PC-3 (cell line): ENCODE measurements at regions not wholly inside any gene's neighbourhood (a gene's known extent, or its start where the extent isn't known, plus 50 kb on each side); places are given as distances from the start of the nearest gene placed in this dataset.

Experiments used
- ATAC-seq: fragments of 200-7000 bp; cut with Tn5 transposase; 2 replicates; pipeline ENCODE4 v1.9.1; 2020; ENCODE audit warnings: mild to moderate bottlenecking, moderate library complexity
- BruUV-seq: library from RNA; stranded (reverse); fragments of 400-500 nt; replicated peaks from 2 replicates; lab custom pipeline; 2021; lab: Mats Ljungman, UMichigan
- CTCF ChIA-PET: fragments of 300-600 bp; sonication (Branson Sonifier 250); formaldehyde crosslinking; loops from one replicate; lab custom pipeline; 2022; ENCODE audit warnings: antibody characterized with exemption; lab: Charles Lee
- POLR2A ChIA-PET: fragments of 300-600 bp; sonication (Branson Sonifier 250); formaldehyde crosslinking; loops from one replicate; lab custom pipeline; 2022; ENCODE audit warnings: antibody characterized with exemption; ENCODE audit not compliant: unreplicated experiment; lab: Charles Lee
- DNase-seq: peaks from one replicate; pipeline ENCODE4 v3.0.0-alpha.2; 2015
- H2AFZ ChIP-seq: fragments of 300-600 bp; sonication (generic); 2 replicates; pipeline ENCODE4 v1.6.0; 2016; ENCODE audit warnings: antibody characterized with exemption, low read length
- H3F3A ChIP-seq: fragments of 300-600 bp; sonication (generic); one replicate; pipeline ENCODE4 v1.6.0; 2017; ENCODE audit warnings: antibody characterized with exemption, low read length, control low read depth, mild to moderate bottlenecking; ENCODE audit not compliant: unreplicated experiment
- H3K27ac ChIP-seq: fragments of 300-600 bp; sonication (generic); 2 replicates; pipeline ENCODE4 v1.5.1; 2016; ENCODE audit warnings: mild to moderate bottlenecking, low read length
- H3K27me3 ChIP-seq: fragments of 300-600 bp; sonication (generic); 2 replicates; pipeline ENCODE4 v1.6.1; 2016; ENCODE audit warnings: low read length, mixed read lengths
- H3K36me3 ChIP-seq: fragments of 300-600 bp; sonication (generic); 2 replicates; pipeline ENCODE4 v1.6.1; 2016; ENCODE audit warnings: low read depth, mixed run types, low read length, mixed read lengths
- H3K4me1 ChIP-seq: fragments of 300-600 bp; sonication (generic); 2 replicates; pipeline ENCODE4 v1.5.1; 2016; ENCODE audit warnings: low read length; ENCODE audit not compliant: insufficient read depth
- H3K4me2 ChIP-seq: fragments of 300-600 bp; sonication (generic); 2 replicates; pipeline ENCODE4 v1.6.0; 2016; ENCODE audit warnings: low read length
- H3K4me3 ChIP-seq: fragments of 300-600 bp; sonication (generic); 2 replicates; pipeline ENCODE4 v1.5.1; 2016; ENCODE audit warnings: mild to moderate bottlenecking, low read length, mixed read lengths
- H3K79me2 ChIP-seq: fragments of 300-600 bp; sonication (generic); 2 replicates; pipeline ENCODE4 v1.6.1; 2017; ENCODE audit warnings: low read length, mixed read lengths
- H3K9ac ChIP-seq: fragments of 300-600 bp; sonication (generic); 2 replicates; pipeline ENCODE4 v1.6.0; 2016; ENCODE audit warnings: mild to moderate bottlenecking, low read length
- H3K9me2 ChIP-seq: fragments of 300-600 bp; sonication (generic); replicated peaks from 2 replicates; pipeline ENCODE4 v1.6.1; 2016; ENCODE audit warnings: mixed run types, low read length, mixed read lengths
- H3K9me3 ChIP-seq: fragments of 300-600 bp; sonication (generic); 2 replicates; pipeline ENCODE4 v1.6.1; 2016; ENCODE audit warnings: low read length, mixed read lengths
- H4K20me1 ChIP-seq: fragments of 300-600 bp; sonication (generic); 2 replicates; pipeline ENCODE4 v1.6.1; 2016; ENCODE audit warnings: low read length, mixed read lengths
- EZH2 ChIP-seq: fragments of 300-600 bp; sonication (generic); IDR thresholded peaks from one replicate; pipeline ENCODE4 v1.6.1; 2017; ENCODE audit warnings: antibody characterized with exemption, mild to moderate bottlenecking, low read length; ENCODE audit not compliant: unreplicated experiment
- EZH2phosphoT487 ChIP-seq: fragments of 300-600 bp; sonication (generic); IDR thresholded peaks from 2 replicates; pipeline ENCODE4 v1.6.1; 2018; ENCODE audit warnings: mild to moderate bottlenecking, antibody characterized with exemption, low read length, borderline replicate concordance
- intact Hi-C: fragments of 100-400 bp; cut with micrococcal nuclease; formaldehyde crosslinking; loops from 2 replicates; pipeline ENCODE4 v1.9.0; 2023
- TF ChIP-seq, protein P1 (sequence below): fragments of 300-600 bp; sonication (generic); conservative IDR thresholded peaks from 2 replicates; pipeline ENCODE4 v1.5.1; 2017; ENCODE audit warnings: antibody characterized with exemption, low read depth, mild to moderate bottlenecking, low read length

DNA sequence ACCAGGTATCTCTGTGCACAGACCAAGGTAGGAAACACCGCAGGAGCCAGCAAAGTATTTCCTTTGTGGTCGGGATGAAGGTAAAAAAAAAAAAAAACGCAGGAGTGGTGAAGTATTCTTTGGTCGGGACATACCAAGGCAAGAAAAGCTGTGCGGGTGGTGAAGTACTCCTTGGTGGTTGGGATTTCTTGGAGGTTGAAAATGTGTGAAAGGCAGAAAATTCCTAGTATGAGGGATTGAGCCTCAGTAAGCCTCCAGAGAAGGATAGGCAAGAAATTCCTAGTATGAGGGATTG is 802.6 kb downstream of the PLA2G4A start:
- Histone ChIP-seq H3K79me2 (no peaks in the 10 kb centered on the region), H2AFZ (no peak overlapping the region), H3K4me3 (no peak overlapping the region), H3K9ac (no peak overlapping the region), H3K4me1 (no peaks in the 10 kb centered on the region), H3K9me3 (no peaks in the 10 kb centered on the region), H3K36me3 (no peaks in the 10 kb centered on the region), H3K27ac (no peak overlapping the region), H3K27me3 (no peaks in the 10 kb centered on the region), H3K9me2 (no peaks in the 10 kb centered on the region), H3K4me2 (no peak overlapping the region), H3F3A (no peaks in the 10 kb centered on the region), H4K20me1 (no peaks in the 10 kb centered on the region)
- POLR2A ChIA-PET, result no interaction called here
- BruUV-seq, result no TSS peak
- intact Hi-C loops, result no loop called here
- TF ChIP-seq, protein P1, sequence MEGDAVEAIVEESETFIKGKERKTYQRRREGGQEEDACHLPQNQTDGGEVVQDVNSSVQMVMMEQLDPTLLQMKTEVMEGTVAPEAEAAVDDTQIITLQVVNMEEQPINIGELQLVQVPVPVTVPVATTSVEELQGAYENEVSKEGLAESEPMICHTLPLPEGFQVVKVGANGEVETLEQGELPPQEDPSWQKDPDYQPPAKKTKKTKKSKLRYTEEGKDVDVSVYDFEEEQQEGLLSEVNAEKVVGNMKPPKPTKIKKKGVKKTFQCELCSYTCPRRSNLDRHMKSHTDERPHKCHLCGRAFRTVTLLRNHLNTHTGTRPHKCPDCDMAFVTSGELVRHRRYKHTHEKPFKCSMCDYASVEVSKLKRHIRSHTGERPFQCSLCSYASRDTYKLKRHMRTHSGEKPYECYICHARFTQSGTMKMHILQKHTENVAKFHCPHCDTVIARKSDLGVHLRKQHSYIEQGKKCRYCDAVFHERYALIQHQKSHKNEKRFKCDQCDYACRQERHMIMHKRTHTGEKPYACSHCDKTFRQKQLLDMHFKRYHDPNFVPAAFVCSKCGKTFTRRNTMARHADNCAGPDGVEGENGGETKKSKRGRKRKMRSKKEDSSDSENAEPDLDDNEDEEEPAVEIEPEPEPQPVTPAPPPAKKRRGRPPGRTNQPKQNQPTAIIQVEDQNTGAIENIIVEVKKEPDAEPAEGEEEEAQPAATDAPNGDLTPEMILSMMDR, result no peak
- TF ChIP-seq EZH2, result no peak
- no peak for TF ChIP-seq EZH2phosphoT487
- DNase-seq (no peak), ATAC-seq (no peak)
- CTCF ChIA-PET, result no interaction called here

DNA sequence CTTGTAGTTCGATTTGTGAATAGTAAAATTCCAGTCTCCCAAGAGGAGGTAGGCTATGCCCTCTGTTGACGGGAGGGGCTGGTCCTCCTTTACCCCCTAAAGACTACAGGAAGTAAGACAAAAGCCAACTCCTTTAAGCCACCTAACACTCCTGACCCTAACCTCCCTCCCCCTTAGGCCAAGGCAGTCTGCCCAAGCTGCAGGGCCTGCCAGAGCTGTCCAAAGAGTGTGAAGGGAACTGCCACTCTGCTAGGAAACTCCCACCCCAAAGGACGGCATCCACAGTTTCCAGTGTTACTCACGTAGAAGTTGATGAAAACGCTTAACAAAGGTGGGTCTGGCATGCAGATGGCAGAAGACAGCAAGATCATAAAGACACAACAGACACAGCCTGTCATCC is 803.2 kb downstream of the PLA2G4A start:
- no peak for DNase-seq
- Histone ChIP-seq H4K20me1 (no peaks in the 10 kb centered on the region), H2AFZ (no peak overlapping the region), H3K4me1 (no peaks in the 10 kb centered on the region), H3F3A (no peaks in the 10 kb centered on the region), H3K4me3 (no peak overlapping the region), H3K9ac (no peak overlapping the region), H3K27me3 (no peaks in the 10 kb centered on the region), H3K9me3 (no peaks in the 10 kb centered on the region), H3K36me3 (no peaks in the 10 kb centered on the region), H3K4me2 (no peak overlapping the region), H3K27ac (no peak overlapping the region), H3K79me2 (no peaks in the 10 kb centered on the region), H3K9me2 (no peaks in the 10 kb centered on the region)
- ChIA-PET POLR2A (no interaction called here), CTCF (no interaction called here)
- BruUV-seq, result no TSS peak
- intact Hi-C loops, result no loop called here
- TF ChIP-seq, protein P1, result no peak
- ATAC-seq, result no peak

DNA sequence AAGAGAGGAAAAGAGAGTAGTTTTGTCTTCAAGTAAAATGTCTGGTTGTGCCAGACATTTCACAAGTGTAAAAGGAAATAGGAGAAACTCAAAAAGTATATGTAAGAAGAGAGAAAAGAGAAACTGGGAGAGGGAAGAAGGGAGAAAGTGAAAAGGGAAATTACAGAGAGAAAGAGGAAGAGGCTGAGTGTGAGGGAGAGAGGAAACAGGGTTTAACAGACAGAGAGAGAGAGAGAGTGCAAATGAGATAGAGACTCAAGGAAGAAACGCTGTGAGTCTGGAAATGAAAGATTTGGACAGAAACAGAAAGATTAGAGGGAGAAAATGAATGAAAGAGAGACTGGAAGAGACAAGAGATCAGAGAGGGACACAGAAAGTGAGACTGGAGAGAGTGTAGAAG is 806.2 kb downstream of the PLA2G4A start:
- no peak for ATAC-seq
- no peak for TF ChIP-seq EZH2phosphoT487
- TF ChIP-seq EZH2, result no peak
- TF ChIP-seq, protein P1, result no peak
- ChIA-PET CTCF (no interaction called here), POLR2A (no interaction called here)
- Histone ChIP-seq H3K9ac (no peak overlapping the region), H3K9me3 (no peaks in the 10 kb centered on the region), H3K4me2 (no peak overlapping the region), H3K27me3 (no peaks in the 10 kb centered on the region), H3K4me3 (no peak overlapping the region), H3K4me1 (no peaks in the 10 kb centered on the region), H2AFZ (no peak overlapping the region), H3F3A (no peaks in the 10 kb centered on the region), H3K27ac (no peak overlapping the region), H3K36me3 (no peaks in the 10 kb centered on the region), H4K20me1 (no peaks in the 10 kb centered on the region), H3K79me2 (no peaks in the 10 kb centered on the region), H3K9me2 (no peaks in the 10 kb centered on the region)
- intact Hi-C loops, result no loop called here
- no peak for DNase-seq
- no TSS peak for BruUV-seq
